GM21723 (cell line): ENCODE measurements at regions not wholly inside any gene's neighbourhood (a gene's known extent, or its start where the extent isn't known, plus 50 kb on each side); places are given as distances from the start of the nearest gene placed in this dataset.

Source experiments
- ATAC-seq: cut with Tn5 transposase; IDR thresholded peaks from one replicate; pipeline ENCODE4 v1.9.1; 2021; ENCODE audit warnings: mild to moderate bottlenecking, moderate library complexity; ENCODE audit not compliant: unreplicated experiment

GRCh38 chr9:22389271-22389670, 57.4 kb upstream of the DMRTA1 start:
- no peak for ATAC-seq

GRCh38 chr9:22392523-22392922, 54.1 kb upstream of the DMRTA1 start:
- ATAC-seq: no peak

DNA sequence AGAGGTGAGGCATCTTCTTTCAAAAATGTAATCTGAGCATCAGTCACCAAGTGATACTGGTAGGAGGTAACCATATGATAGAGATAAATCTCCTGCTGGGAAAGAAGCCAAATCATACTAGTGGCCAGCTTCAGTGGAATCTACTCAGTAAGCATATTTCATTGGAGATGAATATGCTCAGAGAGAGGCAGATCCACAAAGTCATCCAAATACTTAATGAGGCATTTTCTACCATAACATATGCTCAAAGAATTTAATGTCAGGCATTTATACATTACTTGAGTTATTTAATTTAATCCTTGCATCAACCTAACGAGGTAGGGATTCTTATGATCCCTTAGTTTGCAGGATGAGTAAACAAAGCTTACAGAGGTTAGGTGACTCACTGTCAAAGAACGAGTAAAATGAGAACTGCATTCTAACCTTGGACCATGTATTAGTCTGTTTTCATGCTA, 50.9 kb upstream of the DMRTA1 start:
- ATAC-seq: no peak
